GM12878 (cell line): ENCODE measurements at regions not wholly inside any gene's neighbourhood (a gene's known extent, or its start where the extent isn't known, plus 50 kb on each side); places are given as distances from the start of the nearest gene placed in this dataset.
"Not testable (repeated sequence)": the region's sequence is repeated elsewhere in the genome, so short reads cannot be mapped to it uniquely, and the experiment has no call there.

Experiments
- ATAC-seq: fragments of 200-7000 bp; cut with Tn5 transposase; 3 replicates; pipeline ENCODE4 v1.9.1; 2020; ENCODE audit warnings: mild to moderate bottlenecking, moderate library complexity
- BruUV-seq: library from RNA; stranded (reverse); fragments of 400-500 nt; replicated peaks from 2 replicates; lab custom pipeline; 2021; lab: Mats Ljungman, UMichigan
- CTCF ChIA-PET: fragments of 300-600 bp; sonication (Branson Sonifier 250); formaldehyde crosslinking; extraction: SDS; loops from one replicate; lab custom pipeline; 2021; ENCODE audit warnings: inconsistent platforms; lab: Yijun Ruan, JAX
- POLR2A ChIA-PET: fragments of 350-600 bp; formaldehyde crosslinking; extraction: SDS; loops from one replicate; lab custom pipeline; 2021; ENCODE audit warnings: inconsistent platforms; lab: Charles Lee
- RAD21 ChIA-PET: fragments of 300-600 bp; sonication (Branson Sonifier 250); formaldehyde crosslinking; loops from one replicate; lab custom pipeline; 2023; ENCODE audit warnings: antibody characterized with exemption; ENCODE audit not compliant: unreplicated experiment; lab: Charles Lee
- SMC1A ChIA-PET: fragments of 300-600 bp; sonication (Branson Sonifier 250); formaldehyde crosslinking; loops from one replicate; lab custom pipeline; 2023; ENCODE audit not compliant: unreplicated experiment, uncharacterized antibody; lab: Charles Lee
- DNase-seq: peaks from one replicate; pipeline ENCODE4 v3.0.0-alpha.2; 2011; ENCODE audit warnings: low read depth, low spot score
- FAIRE-seq: peaks from 3 replicates; lab custom pipeline; 2011; peaks lifted over from hg19 to GRCh38; lab: Jason Lieb, UNC
- H2AFZ ChIP-seq: 2 replicates; pipeline ENCODE4 v1.6.0; 2011; ENCODE audit warnings: low read depth, low read length, control low read depth; ENCODE audit not compliant: control insufficient read depth
- H3K27ac ChIP-seq: 2 replicates; pipeline ENCODE4 v1.5.1; 2011; ENCODE audit warnings: control low read depth; ENCODE audit not compliant: control insufficient read depth, insufficient read depth
- H3K27me3 ChIP-seq, 2 experiments: replicated peaks in 1 of 2; 2 replicates each; pipeline versions ENCODE4 v1.6.0 to v1.6.1; 2011; ENCODE audit warnings: low read length in 1 of 2; ENCODE audit not compliant: control insufficient read depth in 2 of 2, insufficient read depth in 2 of 2
- H3K36me3 ChIP-seq, 2 experiments: 2 replicates each; pipeline ENCODE4 v1.5.1; 2011; ENCODE audit warnings: low read length in 1 of 2; ENCODE audit not compliant: control insufficient read depth in 2 of 2, insufficient read depth in 2 of 2
- H3K4me1 ChIP-seq: 2 replicates; pipeline ENCODE4 v1.6.1; 2011; ENCODE audit warnings: mild to moderate bottlenecking, low read length, moderate library complexity, mixed read lengths; ENCODE audit not compliant: control insufficient read depth, insufficient read depth
- H3K4me2 ChIP-seq: 2 replicates; pipeline ENCODE4 v1.6.0; 2011; ENCODE audit warnings: control low read depth; ENCODE audit not compliant: control insufficient read depth, insufficient read depth
- H3K4me3 ChIP-seq: fragments of 200-600 bp; sonication (generic); 2 replicates; pipeline ENCODE4 v1.5.1; 2016
- H3K79me2 ChIP-seq: 2 replicates; pipeline ENCODE4 v1.6.0; 2011; ENCODE audit warnings: low read length; ENCODE audit not compliant: control insufficient read depth, insufficient read depth
- H3K9ac ChIP-seq: 2 replicates; pipeline ENCODE4 v1.8.0; 2011; ENCODE audit warnings: low read length, control low read depth, mixed read lengths; ENCODE audit not compliant: control insufficient read depth, insufficient read depth
- H3K9me3 ChIP-seq: replicated peaks from 3 replicates; pipeline ENCODE4 v1.5.1; 2011; ENCODE audit warnings: mild to moderate bottlenecking, low read length; ENCODE audit not compliant: control insufficient read depth, insufficient read depth
- H4K20me1 ChIP-seq: 2 replicates; pipeline ENCODE4 v1.6.0; 2011; ENCODE audit not compliant: control insufficient read depth, insufficient read depth
- CREM ChIP-seq: IDR thresholded peaks from 2 replicates; pipeline ENCODE4 v1.6.1; 2014; ENCODE audit warnings: antibody characterized with exemption, low read depth
- DPF2 ChIP-seq: fragments of 450-650 bp; IDR thresholded peaks from 2 replicates; pipeline ENCODE4 v1.6.1; 2017; ENCODE audit warnings: mild to moderate bottlenecking
- MYB ChIP-seq: fragments of 150-350 bp; IDR thresholded peaks from 2 replicates; pipeline ENCODE4 v1.6.1; 2014; ENCODE audit warnings: mild to moderate bottlenecking, low read depth, low read length, borderline replicate concordance
- SIN3A ChIP-seq: IDR thresholded peaks from 2 replicates; pipeline ENCODE4 v1.6.1; 2012; ENCODE audit warnings: low read depth, low read length, improper control_type of control experiment
- SIX5 ChIP-seq: IDR thresholded peaks from 2 replicates; pipeline ENCODE4 v1.6.1; 2011; ENCODE audit warnings: mild to moderate bottlenecking, low read depth, low read length, moderate library complexity; ENCODE audit not compliant: severe bottlenecking
- ZNF207 ChIP-seq: fragments of 450-650 bp; IDR thresholded peaks from 2 replicates; pipeline ENCODE4 v1.6.1; 2014; ENCODE audit warnings: antibody characterized with exemption, mild to moderate bottlenecking, borderline replicate concordance
- ZNF274 ChIP-seq: IDR thresholded peaks from one replicate; pipeline ENCODE4 v1.8.0; 2011; ENCODE audit not compliant: insufficient read length, insufficient read depth
- ZNF622 ChIP-seq: fragments of 450-650 bp; IDR thresholded peaks from 2 replicates; pipeline ENCODE4 v1.6.1; 2017; ENCODE audit warnings: mild to moderate bottlenecking, inconsistent platforms
- WGBS: methylation state at CpG from one replicate; pipeline ENCODE4 v1.1.6; 2016; ENCODE audit warnings: low lambda C conversion rate; ENCODE audit not compliant: insufficient replicate concordance, insufficient coverage; ENCODE audit errors: missing lambda C conversion rate; 5-methylcytosine and 5-hydroxymethylcytosine counted together
- in situ Hi-C: fragments of 300-500 bp; cut with MboI; formaldehyde crosslinking; loops from 9 replicates; pipeline ENCODE4 v1.14.3; 2018; ENCODE audit warnings: mixed read lengths
- intact Hi-C: fragments of 100-400 bp; cut with micrococcal nuclease; formaldehyde crosslinking; loops from one replicate; pipeline ENCODE4 v1.14.2; 2022; ENCODE audit not compliant: unreplicated experiment
- TF ChIP-seq, protein P1 (sequence below): fragments of 450-650 bp; IDR thresholded peaks from 2 replicates; pipeline ENCODE4 v1.6.1; 2017; ENCODE audit warnings: low read depth, mild to moderate bottlenecking, moderate library complexity
- TF ChIP-seq, protein P2 (sequence below): fragments of 450-650 bp; formaldehyde crosslinking; IDR thresholded peaks from 2 replicates; pipeline ENCODE4 v1.4.0; 2020; ENCODE audit warnings: mild to moderate bottlenecking, moderate library complexity
- TF ChIP-seq, protein P3 (sequence below): IDR thresholded peaks from 2 replicates; pipeline ENCODE4 v1.6.1; 2011; ENCODE audit warnings: borderline replicate concordance, low read depth, mild to moderate bottlenecking, moderate library complexity, mixed read lengths, low read length; ENCODE audit not compliant: insufficient read depth; ENCODE audit errors: extremely low read length

DNA sequence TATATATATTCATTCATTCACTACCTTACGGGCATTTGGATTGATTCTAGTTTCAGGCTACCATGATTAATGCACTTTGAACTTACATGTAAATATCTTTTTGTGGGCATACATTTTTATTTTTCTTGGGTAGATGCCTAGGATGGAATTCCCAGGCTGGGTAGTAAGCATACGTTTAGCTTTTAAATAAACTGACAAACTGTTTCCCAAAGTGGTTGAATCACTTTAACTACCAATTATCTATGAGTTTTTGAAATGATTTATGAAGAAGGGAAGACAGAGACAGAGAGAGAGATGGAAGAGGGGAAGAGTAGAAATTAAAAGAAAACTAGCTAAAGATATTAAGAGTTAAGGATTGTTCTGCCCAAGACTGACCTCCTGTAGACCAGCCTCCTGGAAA, 612.6 kb downstream of the PSAT1 start:
- ChIA-PET SMC1A (no interaction called here), POLR2A (no interaction called here), CTCF (interaction anchor here (0.8 kb wide), 1 partner anchor 277 kb away, joined by 4 read pairs; no protein-coding TSS in a partner anchor), RAD21 (no interaction called here)
- no TSS peak for BruUV-seq
- H3K9me3 ChIP-seq = no peaks in the 10 kb centered on the region
- DNase-seq (no peak), FAIRE-seq (no peak), ATAC-seq (no peak)
- no peak overlapping the region for H3K9ac ChIP-seq
- H3K79me2 ChIP-seq = no peaks in the 10 kb centered on the region
- WGBS = 13% methylated on average over 2 of the region's 2 CpGs
- no peaks in the 10 kb centered on the region for H3K4me1 ChIP-seq
- no peak overlapping the region for H3K4me2 ChIP-seq
- H3K27me3 ChIP-seq = no peaks in the 10 kb centered on the region
- H3K36me3 ChIP-seq = no peaks in the 10 kb centered on the region
- TF ChIP-seq MYB (no peak), ZNF207 (no peak), CREM (no peak), ZNF622 (no peak), SIN3A (no peak), ZNF274 (no peak), DPF2 (no peak), SIX5 (no peak)
- TF ChIP-seq, protein P1, sequence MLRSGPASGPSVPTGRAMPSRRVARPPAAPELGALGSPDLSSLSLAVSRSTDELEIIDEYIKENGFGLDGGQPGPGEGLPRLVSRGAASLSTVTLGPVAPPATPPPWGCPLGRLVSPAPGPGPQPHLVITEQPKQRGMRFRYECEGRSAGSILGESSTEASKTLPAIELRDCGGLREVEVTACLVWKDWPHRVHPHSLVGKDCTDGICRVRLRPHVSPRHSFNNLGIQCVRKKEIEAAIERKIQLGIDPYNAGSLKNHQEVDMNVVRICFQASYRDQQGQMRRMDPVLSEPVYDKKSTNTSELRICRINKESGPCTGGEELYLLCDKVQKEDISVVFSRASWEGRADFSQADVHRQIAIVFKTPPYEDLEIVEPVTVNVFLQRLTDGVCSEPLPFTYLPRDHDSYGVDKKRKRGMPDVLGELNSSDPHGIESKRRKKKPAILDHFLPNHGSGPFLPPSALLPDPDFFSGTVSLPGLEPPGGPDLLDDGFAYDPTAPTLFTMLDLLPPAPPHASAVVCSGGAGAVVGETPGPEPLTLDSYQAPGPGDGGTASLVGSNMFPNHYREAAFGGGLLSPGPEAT = no peak
- TF ChIP-seq, protein P2, sequence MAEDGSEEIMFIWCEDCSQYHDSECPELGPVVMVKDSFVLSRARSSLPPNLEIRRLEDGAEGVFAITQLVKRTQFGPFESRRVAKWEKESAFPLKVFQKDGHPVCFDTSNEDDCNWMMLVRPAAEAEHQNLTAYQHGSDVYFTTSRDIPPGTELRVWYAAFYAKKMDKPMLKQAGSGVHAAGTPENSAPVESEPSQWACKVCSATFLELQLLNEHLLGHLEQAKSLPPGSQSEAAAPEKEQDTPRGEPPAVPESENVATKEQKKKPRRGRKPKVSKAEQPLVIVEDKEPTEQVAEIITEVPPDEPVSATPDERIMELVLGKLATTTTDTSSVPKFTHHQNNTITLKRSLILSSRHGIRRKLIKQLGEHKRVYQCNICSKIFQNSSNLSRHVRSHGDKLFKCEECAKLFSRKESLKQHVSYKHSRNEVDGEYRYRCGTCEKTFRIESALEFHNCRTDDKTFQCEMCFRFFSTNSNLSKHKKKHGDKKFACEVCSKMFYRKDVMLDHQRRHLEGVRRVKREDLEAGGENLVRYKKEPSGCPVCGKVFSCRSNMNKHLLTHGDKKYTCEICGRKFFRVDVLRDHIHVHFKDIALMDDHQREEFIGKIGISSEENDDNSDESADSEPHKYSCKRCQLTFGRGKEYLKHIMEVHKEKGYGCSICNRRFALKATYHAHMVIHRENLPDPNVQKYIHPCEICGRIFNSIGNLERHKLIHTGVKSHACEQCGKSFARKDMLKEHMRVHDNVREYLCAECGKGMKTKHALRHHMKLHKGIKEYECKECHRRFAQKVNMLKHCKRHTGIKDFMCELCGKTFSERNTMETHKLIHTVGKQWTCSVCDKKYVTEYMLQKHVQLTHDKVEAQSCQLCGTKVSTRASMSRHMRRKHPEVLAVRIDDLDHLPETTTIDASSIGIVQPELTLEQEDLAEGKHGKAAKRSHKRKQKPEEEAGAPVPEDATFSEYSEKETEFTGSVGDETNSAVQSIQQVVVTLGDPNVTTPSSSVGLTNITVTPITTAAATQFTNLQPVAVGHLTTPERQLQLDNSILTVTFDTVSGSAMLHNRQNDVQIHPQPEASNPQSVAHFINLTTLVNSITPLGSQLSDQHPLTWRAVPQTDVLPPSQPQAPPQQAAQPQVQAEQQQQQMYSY (CRISPR knock-in tag) = no peak
- TF ChIP-seq, protein P3, sequence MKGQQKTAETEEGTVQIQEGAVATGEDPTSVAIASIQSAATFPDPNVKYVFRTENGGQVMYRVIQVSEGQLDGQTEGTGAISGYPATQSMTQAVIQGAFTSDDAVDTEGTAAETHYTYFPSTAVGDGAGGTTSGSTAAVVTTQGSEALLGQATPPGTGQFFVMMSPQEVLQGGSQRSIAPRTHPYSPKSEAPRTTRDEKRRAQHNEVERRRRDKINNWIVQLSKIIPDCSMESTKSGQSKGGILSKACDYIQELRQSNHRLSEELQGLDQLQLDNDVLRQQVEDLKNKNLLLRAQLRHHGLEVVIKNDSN = no peak
- no peak overlapping the region for H3K27ac ChIP-seq
- no peak overlapping the region for H3K4me3 ChIP-seq
- H4K20me1 ChIP-seq = no peaks in the 10 kb centered on the region
- no peak overlapping the region for H2AFZ ChIP-seq
- intact Hi-C loops = no loop called here
- in situ Hi-C loops = no loop called here

DNA sequence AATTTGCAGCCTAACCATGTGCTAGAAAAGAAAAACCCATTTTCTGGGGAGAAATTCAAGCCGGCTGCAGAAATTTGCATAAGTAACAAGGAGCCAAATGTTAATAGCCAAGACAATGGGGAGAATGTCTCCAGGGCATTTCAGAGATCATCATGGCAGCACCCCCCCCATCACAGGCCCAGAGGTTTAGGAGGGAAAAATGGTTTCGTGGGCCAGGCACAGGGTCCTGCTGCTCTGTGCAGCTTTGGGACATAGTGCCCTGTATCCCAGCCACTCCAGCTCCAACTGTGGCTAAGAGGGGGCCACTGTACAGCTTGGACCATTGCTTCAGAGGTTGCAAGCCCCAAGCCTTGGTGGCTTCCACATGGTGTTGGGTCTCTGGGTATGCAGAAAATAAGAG, 620.0 kb downstream of the PSAT1 start:
- DNase-seq, POLR2A ChIA-PET, H3K27ac ChIP-seq, H3K9ac ChIP-seq, H4K20me1 ChIP-seq, BruUV-seq, H3K79me2 ChIP-seq, H3K27me3 ChIP-seq, H3K4me2 ChIP-seq, H3K9me3 ChIP-seq, in situ Hi-C loops, RAD21 ChIA-PET, ATAC-seq, H3K4me3 ChIP-seq, CTCF ChIA-PET, H3K4me1 ChIP-seq, H3K36me3 ChIP-seq, H2AFZ ChIP-seq, intact Hi-C loops, FAIRE-seq: not testable (repeated sequence)
- 50% methylated on average over 2 of the region's 2 CpGs for WGBS
- SMC1A ChIA-PET = interaction anchor here (0.6 kb wide), 1 partner anchor 209 kb away, joined by 3 read pairs; no protein-coding TSS in a partner anchor
